ENCODE measurements at regions not wholly inside any gene's neighbourhood (a gene's known extent, or its start where the extent isn't known, plus 50 kb on each side); places are given as distances from the start of the nearest gene placed in this dataset.

DNA sequence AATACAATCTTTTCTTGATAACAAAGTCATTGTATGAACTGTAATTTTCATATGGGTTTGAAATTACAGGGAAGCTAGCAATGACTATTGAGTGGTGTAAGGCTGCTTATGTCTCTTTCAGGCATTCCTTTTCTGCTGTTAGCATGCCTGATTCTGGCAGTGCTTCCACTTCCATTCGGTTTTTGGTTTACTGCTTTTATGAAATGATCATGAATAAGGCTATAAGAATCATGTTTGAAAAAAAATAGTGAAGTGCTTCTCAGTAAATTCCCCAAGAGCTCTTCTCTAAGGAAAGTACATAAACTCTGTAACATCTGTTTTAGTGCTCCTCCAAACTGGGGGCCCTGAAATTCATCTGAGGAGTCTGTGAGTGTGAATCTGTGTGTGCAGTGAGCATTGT, 434.0 kb upstream of the RGS6 start:
- TF ChIP-seq, protein P1, sequence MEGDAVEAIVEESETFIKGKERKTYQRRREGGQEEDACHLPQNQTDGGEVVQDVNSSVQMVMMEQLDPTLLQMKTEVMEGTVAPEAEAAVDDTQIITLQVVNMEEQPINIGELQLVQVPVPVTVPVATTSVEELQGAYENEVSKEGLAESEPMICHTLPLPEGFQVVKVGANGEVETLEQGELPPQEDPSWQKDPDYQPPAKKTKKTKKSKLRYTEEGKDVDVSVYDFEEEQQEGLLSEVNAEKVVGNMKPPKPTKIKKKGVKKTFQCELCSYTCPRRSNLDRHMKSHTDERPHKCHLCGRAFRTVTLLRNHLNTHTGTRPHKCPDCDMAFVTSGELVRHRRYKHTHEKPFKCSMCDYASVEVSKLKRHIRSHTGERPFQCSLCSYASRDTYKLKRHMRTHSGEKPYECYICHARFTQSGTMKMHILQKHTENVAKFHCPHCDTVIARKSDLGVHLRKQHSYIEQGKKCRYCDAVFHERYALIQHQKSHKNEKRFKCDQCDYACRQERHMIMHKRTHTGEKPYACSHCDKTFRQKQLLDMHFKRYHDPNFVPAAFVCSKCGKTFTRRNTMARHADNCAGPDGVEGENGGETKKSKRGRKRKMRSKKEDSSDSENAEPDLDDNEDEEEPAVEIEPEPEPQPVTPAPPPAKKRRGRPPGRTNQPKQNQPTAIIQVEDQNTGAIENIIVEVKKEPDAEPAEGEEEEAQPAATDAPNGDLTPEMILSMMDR (conservative IDR thresholded peaks at IDR 0.05; ENCODE audit: control insufficient read depth, insufficient read depth, low read depth, low read length): no peak
- peak; percentile 40 for DNase-seq (ENCODE audit: low read depth)
- no peak overlapping the region for H3K4me3 ChIP-seq (ENCODE audit: control insufficient read depth, low read depth, low read length)

DNA sequence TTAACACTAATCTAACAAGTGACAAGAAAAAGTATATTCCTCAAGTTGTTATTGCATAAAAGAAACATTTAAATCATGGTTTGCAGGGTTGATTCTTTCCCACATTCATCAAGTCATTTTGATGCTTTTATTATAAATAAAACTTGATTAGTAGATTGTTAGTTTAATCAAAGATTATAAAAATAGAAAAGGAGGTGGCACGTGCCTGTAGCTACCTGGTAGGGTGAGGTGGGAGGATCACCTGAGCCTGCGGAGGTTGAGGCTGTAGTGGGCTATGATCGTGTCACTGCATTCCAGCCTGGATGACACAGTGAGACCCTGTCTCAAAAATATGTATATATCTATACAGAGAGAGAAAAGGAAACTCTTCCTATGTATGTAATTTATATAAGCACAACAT, 433.2 kb upstream of the RGS6 start:
- TF ChIP-seq, protein P1 (conservative IDR thresholded peaks at IDR 0.05; ENCODE audit: control insufficient read depth, insufficient read depth, low read depth, low read length): no peak
- no peak for DNase-seq (ENCODE audit: low read depth)
- no peak overlapping the region for H3K4me3 ChIP-seq (ENCODE audit: control insufficient read depth, low read depth, low read length)

DNA sequence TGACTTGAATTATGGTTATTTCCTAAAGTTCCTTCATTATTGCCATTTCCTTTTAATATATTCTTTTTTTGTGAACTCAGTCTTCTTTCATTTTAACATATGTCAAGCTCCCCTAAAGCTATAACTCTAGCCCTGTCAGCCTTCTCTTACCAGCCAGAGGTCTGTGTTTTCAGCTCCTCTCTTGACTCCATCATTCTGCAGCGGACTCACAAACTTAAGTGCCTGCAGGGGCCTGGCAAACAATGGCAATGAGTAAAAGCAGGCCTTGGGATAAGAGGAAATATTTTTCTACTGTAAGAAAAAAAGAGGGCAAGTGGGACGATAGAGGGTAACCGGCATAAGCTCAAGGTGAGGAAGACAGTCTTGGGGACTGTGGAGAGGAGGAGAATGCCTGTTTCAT, 424.5 kb upstream of the RGS6 start:
- no peak for DNase-seq (ENCODE audit: low read depth)
- TF ChIP-seq, protein P1 (conservative IDR thresholded peaks at IDR 0.05; ENCODE audit: control insufficient read depth, insufficient read depth, low read depth, low read length): no peak

DNA sequence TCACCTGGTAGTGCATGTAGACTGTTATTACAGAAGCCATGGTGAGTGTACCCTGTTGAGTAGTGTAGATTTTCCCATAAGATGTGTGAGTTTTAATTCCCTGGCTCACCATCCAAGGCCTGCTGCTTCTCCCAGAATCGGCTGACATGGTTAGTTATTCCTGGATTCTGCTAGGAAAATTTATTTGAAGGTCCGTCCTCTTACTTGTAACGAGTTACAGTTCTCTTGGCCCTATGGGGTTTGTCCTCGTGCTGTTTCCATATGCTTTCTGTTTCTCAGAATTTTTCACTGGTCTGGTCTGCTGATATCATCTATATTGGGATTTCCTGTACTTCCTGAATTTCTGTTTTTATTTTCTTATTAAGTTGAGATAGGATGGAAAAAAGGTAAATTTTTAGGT, 423.3 kb upstream of the RGS6 start:
- no peak for DNase-seq (ENCODE audit: low read depth)
- H3K4me3 ChIP-seq (ENCODE audit: control insufficient read depth, low read depth, low read length): no peak overlapping the region
- TF ChIP-seq, protein P1 (conservative IDR thresholded peaks at IDR 0.05; ENCODE audit: control insufficient read depth, insufficient read depth, low read depth, low read length): no peak

More for the DNA sequence above, 424.5 kb upstream of the RGS6 start:
- no peak overlapping the region for H3K4me3 ChIP-seq (ENCODE audit: control insufficient read depth, low read depth, low read length)

DNA sequence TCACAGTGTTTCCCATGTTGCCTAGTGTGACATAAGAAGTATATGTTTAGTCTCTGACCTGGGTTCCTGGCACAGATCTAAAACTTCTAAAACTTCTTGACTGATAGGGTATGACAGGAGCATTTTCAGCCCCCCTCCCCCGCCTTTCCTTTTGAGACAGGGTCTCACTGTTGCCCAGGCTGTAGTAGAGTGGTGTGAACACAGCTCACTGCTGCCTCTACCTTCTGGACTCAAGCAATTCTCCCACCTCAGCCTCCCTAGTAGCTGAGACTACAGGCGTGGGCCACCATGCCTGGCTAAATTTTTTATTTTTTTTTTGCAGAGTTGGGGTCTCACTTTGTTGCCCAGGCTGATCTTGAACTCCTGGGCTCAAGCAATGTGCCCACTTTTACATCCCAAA, 421.1 kb upstream of the RGS6 start:
- no peak overlapping the region for H3K4me3 ChIP-seq (ENCODE audit: control insufficient read depth, low read depth, low read length)
- TF ChIP-seq, protein P1 (conservative IDR thresholded peaks at IDR 0.05; ENCODE audit: control insufficient read depth, insufficient read depth, low read depth, low read length): no peak
- no peak for DNase-seq (ENCODE audit: low read depth)

DNA sequence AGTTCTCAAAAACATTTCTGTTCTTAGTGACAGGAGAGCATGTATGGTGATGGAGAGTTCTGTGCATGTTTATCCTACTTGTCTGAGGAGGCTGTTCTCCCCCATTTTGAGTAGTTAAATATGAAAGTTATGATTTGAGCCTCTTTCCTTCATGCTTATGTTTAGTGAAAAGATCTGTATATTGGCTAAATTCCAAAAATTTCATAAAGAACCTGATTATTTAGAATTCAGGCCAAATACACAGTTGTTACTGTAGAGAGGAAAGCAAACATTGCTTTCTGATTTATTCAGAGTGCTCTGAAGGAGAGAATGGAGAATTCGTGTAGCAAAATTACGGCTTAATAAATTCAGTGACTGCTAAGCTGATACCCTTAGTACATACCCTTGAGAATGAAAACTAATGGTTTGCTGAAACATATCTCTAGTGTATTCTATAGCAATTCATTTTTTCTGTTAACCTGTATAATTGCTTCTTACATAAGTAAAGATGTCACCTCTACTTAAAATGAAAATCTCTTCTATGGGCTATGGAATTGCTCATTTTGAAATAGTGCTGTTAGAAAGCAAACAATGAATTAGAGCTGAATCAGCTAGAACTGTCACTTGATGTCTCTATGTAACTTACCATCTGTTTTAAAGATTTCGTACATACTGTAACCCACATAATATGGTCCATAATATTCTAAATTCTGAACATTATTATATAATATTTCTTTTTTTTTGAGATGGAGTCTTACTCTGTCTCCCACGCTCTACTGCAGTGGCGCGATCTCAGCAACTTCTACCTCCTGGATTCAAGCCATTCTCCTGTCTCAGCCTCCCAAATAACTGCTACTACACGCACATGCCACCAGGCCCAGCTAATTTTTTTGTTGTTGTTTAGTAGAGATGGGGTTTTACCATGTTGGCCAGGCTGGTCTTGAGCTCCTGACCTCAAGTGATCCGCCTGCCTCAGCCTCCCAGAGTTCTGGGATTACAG, 417.0 kb upstream of the RGS6 start:
- TF ChIP-seq, protein P1 (conservative IDR thresholded peaks at IDR 0.05; ENCODE audit: control insufficient read depth, insufficient read depth, low read depth, low read length): no peak
- DNase-seq (ENCODE audit: low read depth): no peak
- H3K4me3 ChIP-seq (ENCODE audit: control insufficient read depth, low read depth, low read length): no peak overlapping the region

Measured in fibroblast of mammary gland (primary cell).